Nephron progenitor cell (in vitro differentiated cells): ENCODE measurements at regions not wholly inside any gene's neighbourhood (a gene's known extent, or its start where the extent isn't known, plus 50 kb on each side); places are given as distances from the start of the nearest gene placed in this dataset.

Source experiments
- DNase-seq: peaks from one replicate; pipeline ENCODE4 v3.0.0; 2021
- H3K27ac Mint-ChIP-seq: 2 replicates; pipeline ENCODE4 v1.8.0; 2021; ENCODE audit warnings: mild to moderate bottlenecking, moderate library complexity, mixed read lengths
- H3K27me3 Mint-ChIP-seq: 2 replicates; pipeline ENCODE4 v1.8.0; 2021; ENCODE audit warnings: mild to moderate bottlenecking, low read depth, mixed read lengths; ENCODE audit not compliant: poor library complexity
- H3K36me3 Mint-ChIP-seq: 2 replicates; pipeline ENCODE4 v1.8.0; 2021; ENCODE audit warnings: low read depth, mixed read lengths
- H3K4me1 Mint-ChIP-seq: 2 replicates; pipeline ENCODE4 v1.8.0; 2021; ENCODE audit warnings: mixed read lengths
- H3K4me3 Mint-ChIP-seq: 2 replicates; pipeline ENCODE4 v1.8.0; 2021; ENCODE audit warnings: mild to moderate bottlenecking, moderate library complexity, mixed read lengths
- H3K9me3 Mint-ChIP-seq: 2 replicates; pipeline ENCODE4 v1.8.0; 2021; ENCODE audit warnings: mild to moderate bottlenecking, moderate library complexity, mixed read lengths
- CTCF ChIP-seq: fragments of 200-600 bp; sonication (generic); IDR thresholded peaks from 2 replicates; pipeline ENCODE4 v1.5.0; 2021; ENCODE audit warnings: antibody characterized with exemption

GRCh38 chr12:98280621-98281020, 234.8 kb upstream of the TMPO start:
- no peak for DNase-seq
- TF ChIP-seq CTCF, result no peak
- no peaks in the 10 kb centered on the region for H3K36me3 Mint-ChIP-seq
- no peaks in the 10 kb centered on the region for H3K9me3 Mint-ChIP-seq
- H3K27ac Mint-ChIP-seq, result no peak overlapping the region
- H3K4me1 Mint-ChIP-seq, result no peaks in the 10 kb centered on the region
- peaks cover 3% of the 10 kb centered on the region for H3K27me3 Mint-ChIP-seq
- H3K4me3 Mint-ChIP-seq, result no peak overlapping the region

GRCh38 chr12:98291828-98292227, 223.6 kb upstream of the TMPO start:
- no peak for DNase-seq
- no peak overlapping the region for H3K27ac Mint-ChIP-seq
- TF ChIP-seq CTCF, result no peak

GRCh38 chr12:98294051-98294805, 221.2 kb upstream of the TMPO start:
- H3K4me1 Mint-ChIP-seq, result no peaks in the 10 kb centered on the region
- DNase-seq, result no peak
- peaks cover 9% of the 10 kb centered on the region for H3K27me3 Mint-ChIP-seq
- no peak overlapping the region for H3K4me3 Mint-ChIP-seq
- H3K27ac Mint-ChIP-seq, result no peak overlapping the region
- H3K9me3 Mint-ChIP-seq, result no peaks in the 10 kb centered on the region
- no peaks in the 10 kb centered on the region for H3K36me3 Mint-ChIP-seq
- no peak for TF ChIP-seq CTCF

More at GRCh38 chr12:98291828-98292227, 223.6 kb upstream of the TMPO start:
- Mint-ChIP-seq H3K4me3 (no peak overlapping the region), H3K27me3 (peaks cover 9% of the 10 kb centered on the region), H3K9me3 (peaks cover under 1% of the 10 kb centered on the region), H3K4me1 (no peaks in the 10 kb centered on the region), H3K36me3 (no peaks in the 10 kb centered on the region)

GRCh38 chr12:98295681-98296080, 219.7 kb upstream of the TMPO start:
- Mint-ChIP-seq H3K27me3 (peaks cover 9% of the 10 kb centered on the region), H3K4me3 (no peak overlapping the region), H3K27ac (no peak overlapping the region), H3K36me3 (no peaks in the 10 kb centered on the region), H3K9me3 (no peaks in the 10 kb centered on the region), H3K4me1 (no peaks in the 10 kb centered on the region)
- DNase-seq, result no peak
- TF ChIP-seq CTCF, result no peak

GRCh38 chr12:98296462-98297079, 218.8 kb upstream of the TMPO start:
- Mint-ChIP-seq H3K9me3 (no peaks in the 10 kb centered on the region), H3K27me3 (peaks cover 9% of the 10 kb centered on the region), H3K36me3 (no peaks in the 10 kb centered on the region), H3K4me3 (no peak overlapping the region), H3K4me1 (no peaks in the 10 kb centered on the region), H3K27ac (no peak overlapping the region)
- TF ChIP-seq CTCF, result no peak
- DNase-seq, result peak; percentile 45

GRCh38 chr12:98297538-98297937, 217.9 kb upstream of the TMPO start:
- Mint-ChIP-seq H3K4me3 (no peak overlapping the region), H3K36me3 (no peaks in the 10 kb centered on the region), H3K9me3 (no peaks in the 10 kb centered on the region), H3K4me1 (no peaks in the 10 kb centered on the region), H3K27ac (no peak overlapping the region), H3K27me3 (peaks cover 6% of the 10 kb centered on the region)
- no peak for TF ChIP-seq CTCF
- no peak for DNase-seq
